ENCODE measurements at regions not wholly inside any gene's neighbourhood (a gene's known extent, or its start where the extent isn't known, plus 50 kb on each side); places are given as distances from the start of the nearest gene placed in this dataset.
A peak's percentile ranks its signal among the peaks of the same experiment; 100 is the strongest.

DNA sequence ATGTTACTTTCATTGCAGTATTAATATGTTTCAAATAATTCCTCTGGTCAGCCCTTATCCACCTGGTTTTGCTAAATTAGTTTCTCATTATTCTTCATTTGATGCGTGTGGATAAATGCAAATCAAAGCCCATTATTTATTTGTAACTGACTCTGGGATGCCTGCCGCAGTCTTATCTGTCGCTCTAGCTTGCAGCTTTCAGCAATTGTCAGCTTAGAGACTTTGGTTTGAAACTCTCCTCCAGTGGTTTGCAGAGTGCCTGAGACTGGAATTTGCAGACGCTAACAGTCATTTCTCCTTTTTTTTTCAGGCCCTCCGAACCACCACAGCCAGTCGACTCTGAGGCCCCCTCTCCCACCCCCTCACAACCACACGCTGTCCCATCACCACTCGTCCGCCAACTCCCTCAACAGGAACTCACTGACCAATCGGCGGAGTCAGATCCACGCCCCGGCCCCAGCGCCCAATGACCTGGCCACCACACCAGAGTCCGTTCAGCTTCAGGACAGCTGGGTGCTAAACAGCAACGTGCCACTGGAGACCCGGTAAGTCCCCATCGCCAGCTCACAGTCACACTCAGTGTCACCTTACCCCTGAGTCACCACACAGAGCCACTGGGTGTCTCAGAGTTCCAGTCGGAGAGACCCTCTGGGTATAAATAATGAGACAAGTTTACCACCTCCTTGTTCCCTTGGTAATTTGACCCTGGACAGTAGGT is 339.0 kb upstream of the WWC1 start:
- H3K4me3 ChIP-seq (ENCODE audit: low read depth, low read length), result no peak overlapping the region
- FAIRE-seq (no peak), DNase-seq (ENCODE audit: low read depth) (no peak)
- H3K27me3 ChIP-seq (ENCODE audit: control insufficient read depth, insufficient read depth, low read length), result no peaks in the 10 kb centered on the region
- no peak for TF ChIP-seq CTCF (IDR thresholded peaks at IDR 0.05; ENCODE audit: insufficient read depth, low read length, severe bottlenecking)
- H3K36me3 ChIP-seq (ENCODE audit: control insufficient read depth, insufficient read depth, low read length), result peaks cover 2% of the 10 kb centered on the region

- peaks cover 2% of the 10 kb centered on the region for H3K36me3 ChIP-seq (ENCODE audit: control insufficient read depth, insufficient read depth, low read length)
- TF ChIP-seq CTCF (IDR thresholded peaks at IDR 0.05; ENCODE audit: insufficient read depth, low read length, severe bottlenecking), result no peak
- H3K27me3 ChIP-seq (ENCODE audit: control insufficient read depth, insufficient read depth, low read length), result no peaks in the 10 kb centered on the region
- no peak for FAIRE-seq
- DNase-seq (ENCODE audit: low read depth), result no peak
- H3K4me3 ChIP-seq (ENCODE audit: low read depth, low read length), result no peak overlapping the region
Observed at GRCh38 chr5:167953151-167953798, 338.2 kb upstream of the WWC1 start.

DNA sequence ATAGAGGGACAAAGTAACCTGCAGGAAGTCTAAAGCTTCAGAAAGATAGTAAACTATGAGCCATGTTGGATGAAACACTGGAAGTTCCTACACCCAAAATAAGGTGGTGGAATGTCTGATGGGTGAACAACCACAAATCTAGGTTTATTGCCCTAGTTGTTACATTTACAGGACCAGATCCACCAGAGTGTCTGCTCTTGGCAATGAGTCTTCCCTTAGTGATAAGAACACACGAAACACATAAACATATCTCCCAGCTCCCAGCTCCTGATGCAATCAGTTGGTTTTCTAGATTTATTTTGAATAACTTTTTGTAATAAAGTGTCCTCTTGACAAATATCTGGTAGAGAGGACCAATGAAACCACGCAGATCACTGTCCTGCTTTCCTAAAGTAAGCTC is 329.7 kb upstream of the WWC1 start:
- Histone ChIP-seq H3K4me3 (ENCODE audit: low read depth, low read length) (no peak overlapping the region), H3K36me3 (ENCODE audit: control insufficient read depth, insufficient read depth, low read length) (no peaks in the 10 kb centered on the region), H3K27me3 (ENCODE audit: control insufficient read depth, insufficient read depth, low read length) (no peaks in the 10 kb centered on the region)
- FAIRE-seq (no peak), DNase-seq (ENCODE audit: low read depth) (no peak)
- TF ChIP-seq CTCF (IDR thresholded peaks at IDR 0.05; ENCODE audit: insufficient read depth, low read length, severe bottlenecking), result no peak

GRCh38 chr5:167964529-167964928 is 326.9 kb upstream of the WWC1 start:
- FAIRE-seq, result no peak
- H3K36me3 ChIP-seq (ENCODE audit: control insufficient read depth, insufficient read depth, low read length), result no peaks in the 10 kb centered on the region
- peak; percentile 17 for TF ChIP-seq CTCF (IDR thresholded peaks at IDR 0.05; ENCODE audit: insufficient read depth, low read length, severe bottlenecking)
- no peaks in the 10 kb centered on the region for H3K27me3 ChIP-seq (ENCODE audit: control insufficient read depth, insufficient read depth, low read length)
- no peak overlapping the region for H3K4me3 ChIP-seq (ENCODE audit: low read depth, low read length)
- no peak for DNase-seq (ENCODE audit: low read depth)

- DNase-seq (ENCODE audit: low read depth) (no peak), FAIRE-seq (no peak)
- no peak for TF ChIP-seq CTCF (IDR thresholded peaks at IDR 0.05; ENCODE audit: insufficient read depth, low read length, severe bottlenecking)
- H3K4me3 ChIP-seq (ENCODE audit: low read depth, low read length), result no peak overlapping the region
- peaks cover 3% of the 10 kb centered on the region for H3K36me3 ChIP-seq (ENCODE audit: control insufficient read depth, insufficient read depth, low read length)
- no peaks in the 10 kb centered on the region for H3K27me3 ChIP-seq (ENCODE audit: control insufficient read depth, insufficient read depth, low read length)
Observed at GRCh38 chr5:167965710-167966109, 325.7 kb upstream of the WWC1 start.

All from bronchial epithelial cell (primary cell).